WTC11 (cell line): ENCODE measurements at regions not wholly inside any gene's neighbourhood (a gene's known extent, or its start where the extent isn't known, plus 50 kb on each side); places are given as distances from the start of the nearest gene placed in this dataset.

Experiments
- ATAC-seq: fragments of 200-7000 bp; cut with Tn5 transposase; 2 replicates; pipeline ENCODE4 v1.10.0; 2021; ENCODE audit warnings: mild to moderate bottlenecking, moderate library complexity
- CTCF ChIA-PET: fragments of 300-600 bp; sonication (Branson Sonifier 250); formaldehyde crosslinking; loops from one replicate; lab custom pipeline; 2021; ENCODE audit warnings: antibody characterized with exemption; lab: Charles Lee
- POLR2A ChIA-PET: fragments of 350-600 bp; sonication (Branson Sonifier 250); formaldehyde crosslinking; loops from one replicate; lab custom pipeline; 2021; ENCODE audit warnings: antibody characterized with exemption; lab: Charles Lee
- DNase-seq: peaks from one replicate; pipeline ENCODE4 v3.0.0; 2021; ENCODE audit warnings: low spot score
- H3K27ac Mint-ChIP-seq: 2 replicates; pipeline ENCODE4 v1.8.0; 2021; ENCODE audit warnings: mixed read lengths
- H3K27me3 Mint-ChIP-seq: 2 replicates; pipeline ENCODE4 v1.8.0; 2021; ENCODE audit warnings: low read depth, mild to moderate bottlenecking, moderate library complexity, mixed read lengths
- H3K36me3 Mint-ChIP-seq: 2 replicates; pipeline ENCODE4 v1.8.0; 2021; ENCODE audit warnings: mixed read lengths
- H3K4me1 Mint-ChIP-seq: 2 replicates; pipeline ENCODE4 v1.8.0; 2022; ENCODE audit warnings: mixed read lengths
- H3K4me3 Mint-ChIP-seq: 2 replicates; pipeline ENCODE4 v1.8.0; 2021; ENCODE audit warnings: mild to moderate bottlenecking, moderate library complexity, mixed read lengths
- H3K9me3 Mint-ChIP-seq: 2 replicates; pipeline ENCODE4 v1.8.0; 2021; ENCODE audit warnings: mixed read lengths
- ATF1 ChIP-seq: sonication (generic); formaldehyde crosslinking; IDR thresholded peaks from 2 replicates; pipeline ENCODE4 v1.8.1; 2023; ENCODE audit warnings: mild to moderate bottlenecking, moderate library complexity, missing genetic modification reagents
- FOXJ3 ChIP-seq: sonication (generic); formaldehyde crosslinking; IDR thresholded peaks from 2 replicates; pipeline ENCODE4 v1.9.0; 2021; ENCODE audit warnings: missing genetic modification reagents, mild to moderate bottlenecking, borderline replicate concordance
- FOXK1 ChIP-seq: sonication (generic); formaldehyde crosslinking; IDR thresholded peaks from 2 replicates; pipeline ENCODE4 v1.8.0; 2022; ENCODE audit warnings: mild to moderate bottlenecking, moderate library complexity, missing genetic modification reagents
- HMGA2 ChIP-seq: fragments of 250-450 bp; sonication (Bioruptor Pico); IDR thresholded peaks from 2 replicates; pipeline ENCODE4 v1.4.0; 2021; ENCODE audit warnings: mild to moderate bottlenecking, moderate library complexity
- NFATC4 ChIP-seq: fragments of 250-450 bp; sonication (Bioruptor Pico); IDR thresholded peaks from 2 replicates; pipeline ENCODE4 v1.9.0; 2021; ENCODE audit warnings: mild to moderate bottlenecking
- TEAD4 ChIP-seq: sonication (generic); formaldehyde crosslinking; IDR thresholded peaks from 2 replicates; pipeline ENCODE4 v1.8.0; 2022; ENCODE audit warnings: mild to moderate bottlenecking, missing genetic modification reagents
- TP53 ChIP-seq: sonication (generic); formaldehyde crosslinking; IDR thresholded peaks from 2 replicates; pipeline ENCODE4 v1.8.1; 2023; ENCODE audit warnings: mild to moderate bottlenecking, missing genetic modification reagents
- ZNF263 ChIP-seq: sonication (generic); formaldehyde crosslinking; IDR thresholded peaks from 2 replicates; pipeline ENCODE4 v1.8.1; 2022; ENCODE audit warnings: low read depth, mild to moderate bottlenecking, moderate library complexity, missing genetic modification reagents
- ZNF416 ChIP-seq: fragments of 250-450 bp; sonication (Bioruptor Pico); IDR thresholded peaks from 2 replicates; pipeline ENCODE4 v1.9.0; 2021; ENCODE audit warnings: mild to moderate bottlenecking, inconsistent platforms
- TF ChIP-seq, protein P1 (sequence below): fragments of 250-450 bp; sonication (Bioruptor Pico); IDR thresholded peaks from 2 replicates; pipeline ENCODE4 v2.1.2; 2022; ENCODE audit warnings: mild to moderate bottlenecking, moderate library complexity
- TF ChIP-seq, protein P2 (sequence below): sonication (generic); formaldehyde crosslinking; IDR thresholded peaks from 2 replicates; pipeline ENCODE4 v1.8.0; 2023; ENCODE audit warnings: missing genetic modification reagents, mild to moderate bottlenecking, borderline replicate concordance
- TF ChIP-seq, protein P3 (sequence below): fragments of 200-600 bp; IDR thresholded peaks from 2 replicates; pipeline ENCODE4 v1.8.0; 2022; ENCODE audit warnings: antibody characterized with exemption
- TF ChIP-seq, protein P4 (sequence below): sonication (generic); formaldehyde crosslinking; conservative IDR thresholded peaks from 2 replicates; pipeline ENCODE4 v1.8.1; 2023; ENCODE audit warnings: mild to moderate bottlenecking, low read depth, missing genetic modification reagents, moderate library complexity
- TF ChIP-seq, protein P5 (sequence below): sonication (generic); formaldehyde crosslinking; IDR thresholded peaks from 2 replicates; pipeline ENCODE4 v1.8.0; 2022; ENCODE audit warnings: mild to moderate bottlenecking, missing genetic modification reagents
- TF ChIP-seq, protein P6 (sequence below): sonication (generic); formaldehyde crosslinking; IDR thresholded peaks from 2 replicates; pipeline ENCODE4 v1.8.1; 2022; ENCODE audit warnings: low read depth, mild to moderate bottlenecking, moderate library complexity, missing genetic modification reagents, borderline replicate concordance
- TF ChIP-seq, protein P7 (sequence below): fragments of 250-450 bp; sonication (Bioruptor Pico); IDR thresholded peaks from 2 replicates; pipeline ENCODE4 v1.9.0; 2021; ENCODE audit warnings: mild to moderate bottlenecking

DNA sequence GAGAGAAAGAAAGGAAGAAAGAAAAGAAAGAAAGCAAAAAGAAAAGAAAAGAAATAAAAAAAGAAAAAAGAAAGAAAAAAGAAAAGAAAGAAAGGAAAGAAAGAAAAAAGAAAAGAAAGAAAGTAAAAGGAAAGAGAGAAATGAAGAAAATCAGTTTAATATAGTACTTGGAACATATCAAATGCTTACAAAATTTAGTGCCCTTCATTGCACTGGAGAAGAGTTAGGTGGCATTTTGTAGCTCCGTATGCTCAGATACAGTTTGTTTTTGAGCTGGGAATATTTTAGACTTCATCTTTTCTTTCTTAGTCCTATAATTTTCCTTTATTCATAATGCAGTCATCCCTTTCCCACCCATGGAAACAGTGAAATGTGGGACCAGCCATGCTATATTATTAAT lies 56.2 kb upstream of the APP start:
- DNase-seq, result no peak
- ChIA-PET CTCF (interaction anchor here (1.1 to 1.3 kb wide), 2 partner anchors 13 to 56 kb away, joined by 3 to 5 read pairs; partner anchors contain the start of gene APP), POLR2A (no interaction called here)
- H3K4me1 Mint-ChIP-seq, result peaks cover 8% of the 10 kb centered on the region; the same call in 1 of the 2 replicates
- H3K27ac Mint-ChIP-seq, result no peak overlapping the region
- TF ChIP-seq, protein P1, sequence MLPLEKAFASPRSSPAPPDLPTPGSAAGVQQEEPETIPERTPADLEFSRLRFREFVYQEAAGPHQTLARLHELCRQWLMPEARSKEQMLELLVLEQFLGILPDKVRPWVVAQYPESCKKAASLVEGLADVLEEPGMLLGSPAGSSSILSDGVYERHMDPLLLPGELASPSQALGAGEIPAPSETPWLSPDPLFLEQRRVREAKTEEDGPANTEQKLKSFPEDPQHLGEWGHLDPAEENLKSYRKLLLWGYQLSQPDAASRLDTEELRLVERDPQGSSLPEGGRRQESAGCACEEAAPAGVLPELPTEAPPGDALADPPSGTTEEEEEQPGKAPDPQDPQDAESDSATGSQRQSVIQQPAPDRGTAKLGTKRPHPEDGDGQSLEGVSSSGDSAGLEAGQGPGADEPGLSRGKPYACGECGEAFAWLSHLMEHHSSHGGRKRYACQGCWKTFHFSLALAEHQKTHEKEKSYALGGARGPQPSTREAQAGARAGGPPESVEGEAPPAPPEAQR (CRISPR knock-in tag), result no peak
- no peak for TF ChIP-seq HMGA2
- TF ChIP-seq, protein P2, sequence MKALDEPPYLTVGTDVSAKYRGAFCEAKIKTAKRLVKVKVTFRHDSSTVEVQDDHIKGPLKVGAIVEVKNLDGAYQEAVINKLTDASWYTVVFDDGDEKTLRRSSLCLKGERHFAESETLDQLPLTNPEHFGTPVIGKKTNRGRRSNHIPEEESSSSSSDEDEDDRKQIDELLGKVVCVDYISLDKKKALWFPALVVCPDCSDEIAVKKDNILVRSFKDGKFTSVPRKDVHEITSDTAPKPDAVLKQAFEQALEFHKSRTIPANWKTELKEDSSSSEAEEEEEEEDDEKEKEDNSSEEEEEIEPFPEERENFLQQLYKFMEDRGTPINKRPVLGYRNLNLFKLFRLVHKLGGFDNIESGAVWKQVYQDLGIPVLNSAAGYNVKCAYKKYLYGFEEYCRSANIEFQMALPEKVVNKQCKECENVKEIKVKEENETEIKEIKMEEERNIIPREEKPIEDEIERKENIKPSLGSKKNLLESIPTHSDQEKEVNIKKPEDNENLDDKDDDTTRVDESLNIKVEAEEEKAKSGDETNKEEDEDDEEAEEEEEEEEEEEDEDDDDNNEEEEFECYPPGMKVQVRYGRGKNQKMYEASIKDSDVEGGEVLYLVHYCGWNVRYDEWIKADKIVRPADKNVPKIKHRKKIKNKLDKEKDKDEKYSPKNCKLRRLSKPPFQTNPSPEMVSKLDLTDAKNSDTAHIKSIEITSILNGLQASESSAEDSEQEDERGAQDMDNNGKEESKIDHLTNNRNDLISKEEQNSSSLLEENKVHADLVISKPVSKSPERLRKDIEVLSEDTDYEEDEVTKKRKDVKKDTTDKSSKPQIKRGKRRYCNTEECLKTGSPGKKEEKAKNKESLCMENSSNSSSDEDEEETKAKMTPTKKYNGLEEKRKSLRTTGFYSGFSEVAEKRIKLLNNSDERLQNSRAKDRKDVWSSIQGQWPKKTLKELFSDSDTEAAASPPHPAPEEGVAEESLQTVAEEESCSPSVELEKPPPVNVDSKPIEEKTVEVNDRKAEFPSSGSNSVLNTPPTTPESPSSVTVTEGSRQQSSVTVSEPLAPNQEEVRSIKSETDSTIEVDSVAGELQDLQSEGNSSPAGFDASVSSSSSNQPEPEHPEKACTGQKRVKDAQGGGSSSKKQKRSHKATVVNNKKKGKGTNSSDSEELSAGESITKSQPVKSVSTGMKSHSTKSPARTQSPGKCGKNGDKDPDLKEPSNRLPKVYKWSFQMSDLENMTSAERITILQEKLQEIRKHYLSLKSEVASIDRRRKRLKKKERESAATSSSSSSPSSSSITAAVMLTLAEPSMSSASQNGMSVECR (CRISPR knock-in tag), result no peak
- TF ChIP-seq, protein P3, sequence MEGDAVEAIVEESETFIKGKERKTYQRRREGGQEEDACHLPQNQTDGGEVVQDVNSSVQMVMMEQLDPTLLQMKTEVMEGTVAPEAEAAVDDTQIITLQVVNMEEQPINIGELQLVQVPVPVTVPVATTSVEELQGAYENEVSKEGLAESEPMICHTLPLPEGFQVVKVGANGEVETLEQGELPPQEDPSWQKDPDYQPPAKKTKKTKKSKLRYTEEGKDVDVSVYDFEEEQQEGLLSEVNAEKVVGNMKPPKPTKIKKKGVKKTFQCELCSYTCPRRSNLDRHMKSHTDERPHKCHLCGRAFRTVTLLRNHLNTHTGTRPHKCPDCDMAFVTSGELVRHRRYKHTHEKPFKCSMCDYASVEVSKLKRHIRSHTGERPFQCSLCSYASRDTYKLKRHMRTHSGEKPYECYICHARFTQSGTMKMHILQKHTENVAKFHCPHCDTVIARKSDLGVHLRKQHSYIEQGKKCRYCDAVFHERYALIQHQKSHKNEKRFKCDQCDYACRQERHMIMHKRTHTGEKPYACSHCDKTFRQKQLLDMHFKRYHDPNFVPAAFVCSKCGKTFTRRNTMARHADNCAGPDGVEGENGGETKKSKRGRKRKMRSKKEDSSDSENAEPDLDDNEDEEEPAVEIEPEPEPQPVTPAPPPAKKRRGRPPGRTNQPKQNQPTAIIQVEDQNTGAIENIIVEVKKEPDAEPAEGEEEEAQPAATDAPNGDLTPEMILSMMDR, result no peak
- no peak overlapping the region for H3K4me3 Mint-ChIP-seq
- H3K27me3 Mint-ChIP-seq, result no peaks in the 10 kb centered on the region
- peaks cover 6% of the 10 kb centered on the region for H3K9me3 Mint-ChIP-seq
- peaks cover 6% of the 10 kb centered on the region for H3K36me3 Mint-ChIP-seq
- no peak for ATAC-seq

DNA sequence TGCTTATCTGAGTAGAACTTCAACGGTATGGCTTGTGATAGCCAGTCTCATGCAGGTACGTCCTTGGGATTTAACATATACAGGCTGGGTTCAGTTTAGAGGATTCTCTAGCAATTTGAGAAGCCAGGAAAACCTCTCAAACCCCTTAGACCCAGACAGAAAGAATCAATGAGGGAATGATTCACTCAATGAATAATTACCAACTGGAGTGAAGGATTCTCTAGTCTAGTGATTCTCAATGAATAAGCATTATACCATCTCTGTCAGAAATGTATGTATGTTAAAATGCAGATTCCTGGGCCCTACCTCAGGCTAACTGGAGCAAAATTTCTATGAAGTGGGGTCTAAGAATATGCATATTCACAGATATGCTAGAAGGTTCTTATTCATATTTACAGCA lies 54.5 kb upstream of the APP start:
- Mint-ChIP-seq H3K36me3 (peaks cover 3% of the 10 kb centered on the region), H3K4me1 (peaks cover 8% of the 10 kb centered on the region; the same call in 1 of the 2 replicates), H3K9me3 (peaks cover 8% of the 10 kb centered on the region), H3K4me3 (no peak overlapping the region)
- CTCF ChIA-PET, result no interaction called here
- DNase-seq (no peak), ATAC-seq (no peak)
- POLR2A ChIA-PET, result no interaction called here
- TF ChIP-seq, protein P3, result no peak
- TF ChIP-seq NFATC4 (no peak), ZNF416 (CRISPR knock-in tag) (no peak)
- TF ChIP-seq, protein P4, sequence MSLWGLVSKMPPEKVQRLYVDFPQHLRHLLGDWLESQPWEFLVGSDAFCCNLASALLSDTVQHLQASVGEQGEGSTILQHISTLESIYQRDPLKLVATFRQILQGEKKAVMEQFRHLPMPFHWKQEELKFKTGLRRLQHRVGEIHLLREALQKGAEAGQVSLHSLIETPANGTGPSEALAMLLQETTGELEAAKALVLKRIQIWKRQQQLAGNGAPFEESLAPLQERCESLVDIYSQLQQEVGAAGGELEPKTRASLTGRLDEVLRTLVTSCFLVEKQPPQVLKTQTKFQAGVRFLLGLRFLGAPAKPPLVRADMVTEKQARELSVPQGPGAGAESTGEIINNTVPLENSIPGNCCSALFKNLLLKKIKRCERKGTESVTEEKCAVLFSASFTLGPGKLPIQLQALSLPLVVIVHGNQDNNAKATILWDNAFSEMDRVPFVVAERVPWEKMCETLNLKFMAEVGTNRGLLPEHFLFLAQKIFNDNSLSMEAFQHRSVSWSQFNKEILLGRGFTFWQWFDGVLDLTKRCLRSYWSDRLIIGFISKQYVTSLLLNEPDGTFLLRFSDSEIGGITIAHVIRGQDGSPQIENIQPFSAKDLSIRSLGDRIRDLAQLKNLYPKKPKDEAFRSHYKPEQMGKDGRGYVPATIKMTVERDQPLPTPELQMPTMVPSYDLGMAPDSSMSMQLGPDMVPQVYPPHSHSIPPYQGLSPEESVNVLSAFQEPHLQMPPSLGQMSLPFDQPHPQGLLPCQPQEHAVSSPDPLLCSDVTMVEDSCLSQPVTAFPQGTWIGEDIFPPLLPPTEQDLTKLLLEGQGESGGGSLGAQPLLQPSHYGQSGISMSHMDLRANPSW (CRISPR knock-in tag), result no peak
- TF ChIP-seq, all 79 proteins: peak for 0
- Mint-ChIP-seq H3K27ac (no peak overlapping the region), H3K27me3 (no peaks in the 10 kb centered on the region)

DNA sequence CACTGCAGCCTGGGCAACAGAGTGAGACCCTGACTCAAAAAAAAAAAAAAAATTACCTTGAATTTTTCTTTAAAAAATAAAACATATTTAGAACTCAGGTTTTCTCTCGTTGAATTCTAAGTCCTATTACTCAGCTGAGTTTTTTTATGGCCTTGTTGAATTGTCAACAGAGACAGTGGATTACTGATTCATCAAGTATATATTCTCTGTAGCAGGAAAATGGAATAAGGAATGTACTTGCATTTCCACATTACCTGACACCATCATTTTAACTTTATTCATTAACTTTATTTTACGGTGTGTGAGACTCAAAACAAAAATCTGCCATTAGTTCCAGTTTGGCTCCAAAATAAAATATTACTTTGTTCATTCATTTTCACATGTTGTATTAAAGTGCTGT lies 53.8 kb upstream of the APP start:
- Mint-ChIP-seq H3K36me3 (peaks cover 10% of the 10 kb centered on the region), H3K4me1 (peaks cover 8% of the 10 kb centered on the region; the same call in 1 of the 2 replicates), H3K27ac (no peak overlapping the region), H3K9me3 (peaks cover 14% of the 10 kb centered on the region), H3K4me3 (no peak overlapping the region), H3K27me3 (no peaks in the 10 kb centered on the region; the same call in 1 of the 2 replicates)
- DNase-seq (no peak), ATAC-seq (no peak)
- ChIA-PET POLR2A (no interaction called here), CTCF (no interaction called here)
- TF ChIP-seq, protein P5, sequence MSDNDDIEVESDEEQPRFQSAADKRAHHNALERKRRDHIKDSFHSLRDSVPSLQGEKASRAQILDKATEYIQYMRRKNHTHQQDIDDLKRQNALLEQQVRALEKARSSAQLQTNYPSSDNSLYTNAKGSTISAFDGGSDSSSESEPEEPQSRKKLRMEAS (CRISPR knock-in tag), result no peak
- TF ChIP-seq TEAD4 (CRISPR knock-in tag) (no peak), ATF1 (CRISPR knock-in tag) (no peak), FOXK1 (no peak), ZNF416 (CRISPR knock-in tag) (no peak), FOXJ3 (CRISPR knock-in tag) (no peak), TP53 (CRISPR knock-in tag) (no peak), ZNF263 (CRISPR knock-in tag) (no peak)
- TF ChIP-seq, protein P6, sequence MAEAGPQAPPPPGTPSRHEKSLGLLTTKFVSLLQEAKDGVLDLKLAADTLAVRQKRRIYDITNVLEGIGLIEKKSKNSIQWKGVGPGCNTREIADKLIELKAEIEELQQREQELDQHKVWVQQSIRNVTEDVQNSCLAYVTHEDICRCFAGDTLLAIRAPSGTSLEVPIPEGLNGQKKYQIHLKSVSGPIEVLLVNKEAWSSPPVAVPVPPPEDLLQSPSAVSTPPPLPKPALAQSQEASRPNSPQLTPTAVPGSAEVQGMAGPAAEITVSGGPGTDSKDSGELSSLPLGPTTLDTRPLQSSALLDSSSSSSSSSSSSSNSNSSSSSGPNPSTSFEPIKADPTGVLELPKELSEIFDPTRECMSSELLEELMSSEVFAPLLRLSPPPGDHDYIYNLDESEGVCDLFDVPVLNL (CRISPR knock-in tag), result no peak
- TF ChIP-seq, protein P7, sequence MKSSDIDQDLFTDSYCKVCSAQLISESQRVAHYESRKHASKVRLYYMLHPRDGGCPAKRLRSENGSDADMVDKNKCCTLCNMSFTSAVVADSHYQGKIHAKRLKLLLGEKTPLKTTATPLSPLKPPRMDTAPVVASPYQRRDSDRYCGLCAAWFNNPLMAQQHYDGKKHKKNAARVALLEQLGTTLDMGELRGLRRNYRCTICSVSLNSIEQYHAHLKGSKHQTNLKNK (CRISPR knock-in tag), result no peak
